ENCODE measurements at regions not wholly inside any gene's neighbourhood (a gene's known extent, or its start where the extent isn't known, plus 50 kb on each side); places are given as distances from the start of the nearest gene placed in this dataset.
A peak's percentile ranks its signal among the peaks of the same experiment; 100 is the strongest.

DNA sequence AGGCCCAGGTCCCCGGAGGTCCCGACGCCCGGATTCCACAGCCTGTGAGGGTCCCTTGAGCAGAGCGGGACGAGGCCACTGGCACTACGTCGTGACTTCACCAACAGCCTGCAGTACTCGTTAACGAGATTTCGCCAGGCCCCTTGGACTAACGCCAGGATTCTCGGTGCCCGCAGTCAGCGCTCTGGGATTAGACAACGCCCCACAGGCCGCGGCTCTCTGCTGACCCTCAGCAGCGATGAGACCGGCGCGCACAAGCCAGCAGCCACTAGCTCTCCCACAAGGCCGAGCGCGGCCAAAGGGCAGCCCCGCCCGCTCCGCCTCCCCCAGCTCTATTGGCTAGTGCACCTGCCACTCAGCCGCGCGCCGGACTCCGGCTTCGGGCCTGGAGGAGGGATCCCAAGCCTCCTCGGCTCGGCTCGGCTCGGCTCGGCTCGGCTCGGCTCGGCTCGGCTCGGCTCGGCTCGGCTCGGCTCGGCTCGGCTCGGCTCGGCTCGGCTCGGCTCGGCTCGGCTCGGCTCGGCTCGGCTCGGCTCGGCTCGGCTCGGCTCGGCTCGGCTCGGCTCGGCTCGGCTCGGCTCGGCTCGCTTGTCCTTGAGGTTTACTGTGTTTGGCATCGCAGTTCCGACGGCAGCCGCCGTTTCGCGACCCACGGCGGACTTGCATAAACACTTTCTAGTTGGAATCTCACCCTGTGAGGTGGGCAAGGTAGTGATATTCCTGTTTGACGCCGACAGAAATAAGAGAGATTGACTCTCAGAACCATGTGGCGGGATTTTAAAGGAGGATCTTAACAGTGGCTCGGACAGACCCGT, 231.7 kb upstream of the SERP2 start (continued):
- TF ChIP-seq MEIS1 (CRISPR knock-in tag; IDR thresholded peaks at IDR 0.05; ENCODE audit: borderline replicate concordance) (0 out of 2 replicates have a peak, but pooled peaks have one; percentile 49), KAT7 (CRISPR knock-in tag; IDR thresholded peaks at IDR 0.05; ENCODE audit: borderline replicate concordance) (no peak), TSC22D2 (CRISPR knock-in tag; IDR thresholded peaks at IDR 0.05; ENCODE audit: borderline replicate concordance) (0 out of 2 replicates have a peak, but pooled peaks have one; percentile 53), ZNF784 (CRISPR knock-in tag; IDR thresholded peaks at IDR 0.05; ENCODE audit: borderline replicate concordance) (peak; percentile 89; the same call in 1 of the 2 replicates), KDM2A (CRISPR knock-in tag; IDR thresholded peaks at IDR 0.05; ENCODE audit: borderline replicate concordance, low read depth) (peak; percentile 75; the same call in 1 of the 2 replicates), CCDC6 (CRISPR knock-in tag; IDR thresholded peaks at IDR 0.05) (no peak), ZNF232 (CRISPR knock-in tag; IDR thresholded peaks at IDR 0.05; ENCODE audit: borderline replicate concordance) (peak; percentile 86; the same call in 1 of the 2 replicates), SMARCE1 (IDR thresholded peaks at IDR 0.05; ENCODE audit: borderline replicate concordance) (no peak), ZNF414 (CRISPR knock-in tag; IDR thresholded peaks at IDR 0.05) (peak; percentile 54; the same call in 1 of the 2 replicates), FLYWCH1 (CRISPR knock-in tag; IDR thresholded peaks at IDR 0.05) (no peak), ATF5 (CRISPR knock-in tag; IDR thresholded peaks at IDR 0.05; ENCODE audit: low read depth) (peak; percentile 77; the same call in 1 of the 2 replicates), ZNF720 (CRISPR knock-in tag; IDR thresholded peaks at IDR 0.05) (no peak), ZNF292 (CRISPR knock-in tag; IDR thresholded peaks at IDR 0.05; ENCODE audit: borderline replicate concordance, low read depth) (peak; percentile 87), TRIM24 (CRISPR knock-in tag; IDR thresholded peaks at IDR 0.05) (no peak), ZNF121 (CRISPR knock-in tag; IDR thresholded peaks at IDR 0.05) (no peak), KLF6 (CRISPR knock-in tag; IDR thresholded peaks at IDR 0.05) (peak; percentile 77; the same call in 1 of the 2 replicates), ZNF607 (CRISPR knock-in tag; IDR thresholded peaks at IDR 0.05; ENCODE audit: borderline replicate concordance) (peak; percentile 49; the same call in 1 of the 2 replicates), ZNF329 (CRISPR knock-in tag; IDR thresholded peaks at IDR 0.05; ENCODE audit: low read depth) (peak; percentile 57; the same call in 1 of the 2 replicates), ZNF800 (CRISPR knock-in tag; IDR thresholded peaks at IDR 0.05) (0 out of 2 replicates have a peak, but pooled peaks have one; percentile 22), ELF1 (CRISPR knock-in tag; IDR thresholded peaks at IDR 0.05) (peak; percentile 29; the same call in 1 of the 2 replicates)
- TF ChIP-seq, protein P1, sequence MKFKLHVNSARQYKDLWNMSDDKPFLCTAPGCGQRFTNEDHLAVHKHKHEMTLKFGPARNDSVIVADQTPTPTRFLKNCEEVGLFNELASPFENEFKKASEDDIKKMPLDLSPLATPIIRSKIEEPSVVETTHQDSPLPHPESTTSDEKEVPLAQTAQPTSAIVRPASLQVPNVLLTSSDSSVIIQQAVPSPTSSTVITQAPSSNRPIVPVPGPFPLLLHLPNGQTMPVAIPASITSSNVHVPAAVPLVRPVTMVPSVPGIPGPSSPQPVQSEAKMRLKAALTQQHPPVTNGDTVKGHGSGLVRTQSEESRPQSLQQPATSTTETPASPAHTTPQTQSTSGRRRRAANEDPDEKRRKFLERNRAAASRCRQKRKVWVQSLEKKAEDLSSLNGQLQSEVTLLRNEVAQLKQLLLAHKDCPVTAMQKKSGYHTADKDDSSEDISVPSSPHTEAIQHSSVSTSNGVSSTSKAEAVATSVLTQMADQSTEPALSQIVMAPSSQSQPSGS (CRISPR knock-in tag; IDR thresholded peaks at IDR 0.05), result peak; percentile 52; the same call in 1 of the 2 replicates
- TF ChIP-seq, protein P2, sequence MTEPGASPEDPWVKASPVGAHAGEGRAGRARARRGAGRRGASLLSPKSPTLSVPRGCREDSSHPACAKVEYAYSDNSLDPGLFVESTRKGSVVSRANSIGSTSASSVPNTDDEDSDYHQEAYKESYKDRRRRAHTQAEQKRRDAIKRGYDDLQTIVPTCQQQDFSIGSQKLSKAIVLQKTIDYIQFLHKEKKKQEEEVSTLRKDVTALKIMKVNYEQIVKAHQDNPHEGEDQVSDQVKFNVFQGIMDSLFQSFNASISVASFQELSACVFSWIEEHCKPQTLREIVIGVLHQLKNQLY (CRISPR knock-in tag; IDR thresholded peaks at IDR 0.05), result peak; percentile 29; the same call in 1 of the 2 replicates
